HEK293 (cell line): ENCODE measurements at regions not wholly inside any gene's neighbourhood (a gene's known extent, or its start where the extent isn't known, plus 50 kb on each side); places are given as distances from the start of the nearest gene placed in this dataset.

Experiments
- CTCF ChIA-PET: fragments of 350-600 bp; formaldehyde crosslinking; extraction: SDS; loops from one replicate; lab custom pipeline; 2021; ENCODE audit warnings: antibody characterized with exemption; lab: Yijun Ruan, JAX
- POLR2A ChIA-PET: fragments of 300-600 bp; formaldehyde crosslinking; extraction: SDS; loops from one replicate; lab custom pipeline; 2020; ENCODE audit warnings: antibody characterized with exemption, inconsistent platforms; lab: Yijun Ruan, JAX
- H3K27ac ChIP-seq: fragments of 200-500 bp; sonication (Bioruptor generic); 2 replicates; pipeline ENCODE4 v1.5.1; 2014; ENCODE audit warnings: low read depth, low read length, control low read depth, inconsistent platforms; ENCODE audit errors: extremely low read depth
- H3K36me3 ChIP-seq, 2 experiments: fragments of 200-500 bp in 1 of 2; sonication (Bioruptor generic) in 1 of 2; 1 replicate in 1 of 2; 2 replicates in 1 of 2; pipeline ENCODE4 v1.5.1; 2014 to 2017; ENCODE audit warnings: inconsistent platforms in 2 of 2, low read length in 2 of 2; ENCODE audit not compliant: control insufficient read depth in 2 of 2, insufficient read depth in 1 of 2
- H3K4me1 ChIP-seq: fragments of 200-500 bp; sonication (Bioruptor generic); 2 replicates; pipeline ENCODE4 v1.5.1; 2014; ENCODE audit warnings: mild to moderate bottlenecking, low read length, inconsistent platforms; ENCODE audit not compliant: control insufficient read depth, insufficient read depth
- H3K4me3 ChIP-seq: 2 replicates; pipeline ENCODE4 v1.5.1; 2011; ENCODE audit warnings: low read depth, mild to moderate bottlenecking, control low read depth, low read length, moderate library complexity
- H3K9me3 ChIP-seq: fragments of 200-500 bp; sonication (Bioruptor generic); 2 replicates; pipeline ENCODE4 v1.5.1; 2014; ENCODE audit warnings: low read depth, low read length, inconsistent platforms; ENCODE audit not compliant: control insufficient read depth, insufficient read depth
- OVOL3 ChIP-seq: fragments of 450-650 bp; formaldehyde crosslinking; IDR thresholded peaks from 2 replicates; pipeline ENCODE4 v1.5.1; 2016; ENCODE audit warnings: missing biosample characterization, missing genetic modification characterization
- REPIN1 ChIP-seq: fragments of 450-650 bp; formaldehyde crosslinking; IDR thresholded peaks from 2 replicates; pipeline ENCODE4 v1.5.1; 2017; ENCODE audit warnings: missing biosample characterization, missing genetic modification characterization, low read depth
- SETDB1 ChIP-seq: IDR thresholded peaks from one replicate; pipeline ENCODE4 v1.6.1; 2017; ENCODE audit warnings: mild to moderate bottlenecking, low read length, moderate library complexity, mixed read lengths; ENCODE audit not compliant: insufficient read length
- TRIM28 ChIP-seq: IDR thresholded peaks from 2 replicates; pipeline ENCODE4 v1.6.1; 2011; ENCODE audit warnings: low read length, control low read depth, borderline replicate concordance
- ZBTB48 ChIP-seq: fragments of 450-650 bp; formaldehyde crosslinking; IDR thresholded peaks from 2 replicates; pipeline ENCODE4 v1.5.1; 2016; ENCODE audit warnings: missing biosample characterization, missing genetic modification characterization
- ZFHX2 ChIP-seq: fragments of 450-650 bp; formaldehyde crosslinking; conservative IDR thresholded peaks from 2 replicates; pipeline ENCODE4 v1.5.1; 2016; ENCODE audit warnings: missing biosample characterization, missing genetic modification characterization
- ZFP3 ChIP-seq: fragments of 450-650 bp; formaldehyde crosslinking; IDR thresholded peaks from 2 replicates; pipeline ENCODE4 v1.5.1; 2016; ENCODE audit warnings: low read depth, missing biosample characterization, missing genetic modification characterization
- ZNF146 ChIP-seq: fragments of 450-650 bp; formaldehyde crosslinking; IDR thresholded peaks from 2 replicates; pipeline ENCODE4 v1.5.1; 2016; ENCODE audit warnings: missing biosample characterization, missing genetic modification characterization
- ZNF155 ChIP-seq: fragments of 450-650 bp; formaldehyde crosslinking; IDR thresholded peaks from 2 replicates; pipeline ENCODE4 v1.5.1; 2016; ENCODE audit warnings: missing biosample characterization, missing genetic modification characterization
- ZNF16 ChIP-seq: fragments of 450-650 bp; formaldehyde crosslinking; IDR thresholded peaks from 2 replicates; pipeline ENCODE4 v1.5.1; 2016; ENCODE audit warnings: low read depth, missing biosample characterization, missing genetic modification characterization
- ZNF311 ChIP-seq: fragments of 450-650 bp; formaldehyde crosslinking; IDR thresholded peaks from 2 replicates; pipeline ENCODE4 v1.5.1; 2017; ENCODE audit warnings: missing biosample characterization, missing genetic modification characterization, borderline replicate concordance
- ZNF391 ChIP-seq: fragments of 450-650 bp; formaldehyde crosslinking; IDR thresholded peaks from 2 replicates; pipeline ENCODE4 v1.5.1; 2016; ENCODE audit warnings: low read depth, missing biosample characterization, missing genetic modification characterization, borderline replicate concordance
- ZNF548 ChIP-seq: fragments of 450-650 bp; formaldehyde crosslinking; IDR thresholded peaks from 2 replicates; pipeline ENCODE4 v1.5.1; 2016; ENCODE audit warnings: missing biosample characterization, missing genetic modification characterization
- ZNF600 ChIP-seq: fragments of 450-650 bp; formaldehyde crosslinking; IDR thresholded peaks from 2 replicates; pipeline ENCODE4 v1.5.1; 2016; ENCODE audit warnings: missing biosample characterization, missing genetic modification characterization
- ZNF623 ChIP-seq: fragments of 450-650 bp; formaldehyde crosslinking; IDR thresholded peaks from 2 replicates; pipeline ENCODE4 v1.5.1; 2016; ENCODE audit warnings: missing biosample characterization, missing genetic modification characterization
- ZNF701 ChIP-seq: fragments of 450-650 bp; formaldehyde crosslinking; IDR thresholded peaks from 2 replicates; pipeline ENCODE4 v1.5.1; 2016; ENCODE audit warnings: missing biosample characterization, missing genetic modification characterization
- ZNF776 ChIP-seq: fragments of 450-650 bp; formaldehyde crosslinking; IDR thresholded peaks from 2 replicates; pipeline ENCODE4 v1.5.0; 2017; ENCODE audit warnings: missing biosample characterization, missing genetic modification characterization, borderline replicate concordance
- TF ChIP-seq, protein P1 (sequence below): fragments of 450-650 bp; formaldehyde crosslinking; IDR thresholded peaks from 2 replicates; pipeline ENCODE4 v1.5.1; 2016; ENCODE audit warnings: missing biosample characterization, missing genetic modification characterization
- TF ChIP-seq, protein P2 (sequence below): fragments of 450-650 bp; formaldehyde crosslinking; IDR thresholded peaks from 2 replicates; pipeline ENCODE4 v1.5.1; 2017; ENCODE audit warnings: missing biosample characterization, mild to moderate bottlenecking, missing genetic modification characterization, moderate library complexity
- TF ChIP-seq, protein P3 (sequence below): fragments of 450-650 bp; formaldehyde crosslinking; optimal IDR thresholded peaks from 2 replicates; pipeline ENCODE3; 2016; ENCODE audit warnings: missing biosample characterization, mild to moderate bottlenecking, missing genetic modification characterization

DNA sequence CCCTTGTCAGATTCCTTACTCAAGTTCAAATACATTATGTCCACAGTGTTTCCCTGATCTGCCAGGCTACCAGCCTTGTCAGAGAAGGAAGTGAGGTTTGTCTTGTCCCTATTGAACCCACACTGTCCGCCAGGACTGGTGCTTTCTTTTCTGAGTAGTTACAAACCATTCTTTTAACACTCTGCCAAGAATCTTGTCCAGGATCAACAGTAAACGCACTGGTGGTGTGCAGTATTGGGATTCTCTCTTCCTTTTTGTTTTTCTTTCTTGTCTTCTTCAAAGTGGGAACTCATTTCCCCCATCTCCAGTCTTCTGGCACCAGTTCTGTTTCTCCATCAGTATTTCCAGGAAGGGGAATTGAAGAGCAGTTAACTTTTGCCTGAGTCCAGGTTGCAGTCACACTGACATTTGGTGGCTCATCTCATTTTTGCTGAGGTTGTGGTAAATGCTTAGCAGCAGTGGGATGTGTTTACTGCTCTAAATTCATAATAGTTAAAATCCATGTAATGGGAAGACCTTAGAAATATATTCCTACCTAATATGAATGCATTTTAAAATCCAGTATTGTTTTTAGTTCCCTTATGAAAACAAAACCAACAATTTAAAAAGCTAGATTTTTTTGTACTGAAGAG, 295.3 kb downstream of the PRL start:
- Histone ChIP-seq H3K4me1 (peaks cover 23% of the 10 kb centered on the region), H3K9me3 (no peaks in the 10 kb centered on the region), H3K36me3 (no peaks in the 10 kb centered on the region), H3K4me3 (no peak overlapping the region), H3K27ac (no peak overlapping the region)
- ChIA-PET CTCF (interaction anchor here (0.6 kb wide), 1 partner anchor 24 kb away, joined by 4 read pairs; no protein-coding TSS in a partner anchor), POLR2A (interaction anchor here (0.8 to 3.2 kb wide), 2 partner anchors 55 to 407 kb away, joined by 3 to 27 read pairs; partner anchors contain the start of gene SOX4)
- no peak for TF ChIP-seq ZFP3
- no peak for TF ChIP-seq ZNF146 (tag by site-specific recombination)
- TF ChIP-seq ZNF311: no peak
- TF ChIP-seq ZNF600 (tag by site-specific recombination): no peak
- TF ChIP-seq, protein P1, sequence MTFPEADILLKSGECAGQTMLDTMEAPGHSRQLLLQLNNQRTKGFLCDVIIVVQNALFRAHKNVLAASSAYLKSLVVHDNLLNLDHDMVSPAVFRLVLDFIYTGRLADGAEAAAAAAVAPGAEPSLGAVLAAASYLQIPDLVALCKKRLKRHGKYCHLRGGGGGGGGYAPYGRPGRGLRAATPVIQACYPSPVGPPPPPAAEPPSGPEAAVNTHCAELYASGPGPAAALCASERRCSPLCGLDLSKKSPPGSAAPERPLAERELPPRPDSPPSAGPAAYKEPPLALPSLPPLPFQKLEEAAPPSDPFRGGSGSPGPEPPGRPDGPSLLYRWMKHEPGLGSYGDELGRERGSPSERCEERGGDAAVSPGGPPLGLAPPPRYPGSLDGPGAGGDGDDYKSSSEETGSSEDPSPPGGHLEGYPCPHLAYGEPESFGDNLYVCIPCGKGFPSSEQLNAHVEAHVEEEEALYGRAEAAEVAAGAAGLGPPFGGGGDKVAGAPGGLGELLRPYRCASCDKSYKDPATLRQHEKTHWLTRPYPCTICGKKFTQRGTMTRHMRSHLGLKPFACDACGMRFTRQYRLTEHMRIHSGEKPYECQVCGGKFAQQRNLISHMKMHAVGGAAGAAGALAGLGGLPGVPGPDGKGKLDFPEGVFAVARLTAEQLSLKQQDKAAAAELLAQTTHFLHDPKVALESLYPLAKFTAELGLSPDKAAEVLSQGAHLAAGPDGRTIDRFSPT: no peak
- TF ChIP-seq TRIM28: no peak

DNA sequence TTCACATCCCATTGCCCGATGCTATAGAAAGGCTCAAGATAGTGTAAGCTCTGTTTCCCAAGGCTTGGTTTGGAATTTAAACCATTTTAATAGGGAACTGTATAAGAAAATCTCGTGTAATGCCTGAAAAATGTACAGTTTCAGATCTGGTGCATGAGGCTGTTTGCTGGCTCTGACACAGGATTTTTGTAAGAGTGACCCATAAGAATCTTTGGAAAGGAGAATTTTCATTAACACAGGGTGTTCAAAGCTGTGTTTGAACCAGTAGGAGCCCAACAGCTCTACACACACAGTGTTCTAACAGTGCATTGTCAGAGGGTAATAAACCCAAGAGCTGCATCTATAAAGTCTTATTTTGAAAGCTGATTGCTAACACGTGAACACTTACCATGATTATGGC, 293.5 kb downstream of the PRL start:
- H3K27ac ChIP-seq: no peak overlapping the region
- no peaks in the 10 kb centered on the region for H3K9me3 ChIP-seq
- peaks cover 12% of the 10 kb centered on the region for H3K4me1 ChIP-seq
- ChIA-PET CTCF (no interaction called here), POLR2A (no interaction called here)
- no peak for TF ChIP-seq ZNF155 (tag by site-specific recombination)
- TF ChIP-seq, protein P2, sequence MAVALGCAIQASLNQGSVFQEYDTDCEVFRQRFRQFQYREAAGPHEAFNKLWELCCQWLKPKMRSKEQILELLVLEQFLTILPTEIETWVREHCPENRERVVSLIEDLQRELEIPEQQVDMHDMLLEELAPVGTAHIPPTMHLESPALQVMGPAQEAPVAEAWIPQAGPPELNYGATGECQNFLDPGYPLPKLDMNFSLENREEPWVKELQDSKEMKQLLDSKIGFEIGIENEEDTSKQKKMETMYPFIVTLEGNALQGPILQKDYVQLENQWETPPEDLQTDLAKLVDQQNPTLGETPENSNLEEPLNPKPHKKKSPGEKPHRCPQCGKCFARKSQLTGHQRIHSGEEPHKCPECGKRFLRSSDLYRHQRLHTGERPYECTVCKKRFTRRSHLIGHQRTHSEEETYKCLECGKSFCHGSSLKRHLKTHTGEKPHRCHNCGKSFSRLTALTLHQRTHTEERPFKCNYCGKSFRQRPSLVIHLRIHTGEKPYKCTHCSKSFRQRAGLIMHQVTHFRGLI (tag by site-specific recombination): peak; percentile 56; the same call in 1 of the 2 replicates
- H3K36me3 ChIP-seq: no peaks in the 10 kb centered on the region
- no peak overlapping the region for H3K4me3 ChIP-seq

DNA sequence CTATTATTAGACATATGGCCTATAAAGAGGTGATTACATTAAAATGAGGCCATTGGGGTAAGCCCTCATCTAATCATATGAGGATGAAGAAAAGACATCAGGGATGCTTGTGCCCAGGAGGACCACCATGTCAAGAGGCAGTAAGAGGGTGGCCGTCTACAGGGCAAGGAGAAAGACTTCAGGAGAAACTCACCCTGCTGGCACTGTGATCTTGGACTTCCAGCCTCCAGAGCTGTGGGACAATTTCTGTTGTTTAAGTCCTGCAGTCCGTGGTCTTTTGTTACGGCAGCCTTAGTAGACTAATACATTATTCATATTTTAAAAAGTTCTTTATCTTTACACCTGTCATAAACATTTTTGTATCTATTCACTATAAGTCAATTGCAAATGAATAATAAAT, 290.0 kb downstream of the PRL start:
- H3K27ac ChIP-seq: no peak overlapping the region
- H3K4me1 ChIP-seq: peaks cover 13% of the 10 kb centered on the region
- H3K36me3 ChIP-seq: no peaks in the 10 kb centered on the region
- TF ChIP-seq ZNF701 (tag by site-specific recombination): no peak
- TF ChIP-seq ZNF548 (tag by site-specific recombination): peak; percentile 96
- TF ChIP-seq, all 188 proteins: peak for 1
- Histone ChIP-seq H3K4me3 (no peak overlapping the region), H3K9me3 (no peaks in the 10 kb centered on the region)
- ChIA-PET POLR2A (interaction anchor here (3.7 kb wide), 1 partner anchor 413 kb away, joined by 17 read pairs; the partner anchor contains the start of gene SOX4), CTCF (interaction anchor here (0.6 to 1.1 kb wide), 3 partner anchors 10 to 284 kb away, joined by 3 read pairs; no protein-coding TSS in a partner anchor)

DNA sequence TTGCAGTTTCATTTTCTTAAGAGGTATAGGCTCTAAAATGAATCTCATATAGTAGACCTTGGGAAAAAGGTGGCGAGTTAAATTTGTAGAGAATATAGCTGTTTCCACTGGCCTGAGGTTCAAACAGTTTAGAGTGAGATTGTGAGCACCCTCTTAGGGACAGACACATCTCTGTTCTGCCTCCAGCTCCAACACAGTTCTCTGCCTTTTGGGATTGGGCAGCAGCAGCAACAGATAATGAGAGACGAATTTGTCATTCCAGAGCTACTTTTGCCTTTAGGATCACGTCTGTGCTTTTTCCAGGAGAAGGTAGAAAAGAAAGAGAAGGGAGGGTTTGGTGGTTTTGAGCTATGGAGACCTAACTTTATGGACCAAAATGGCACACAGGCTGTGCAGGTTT, 289.4 kb downstream of the PRL start:
- Histone ChIP-seq H3K36me3 (no peaks in the 10 kb centered on the region), H3K27ac (no peak overlapping the region), H3K4me1 (peaks cover 13% of the 10 kb centered on the region), H3K9me3 (no peaks in the 10 kb centered on the region), H3K4me3 (no peak overlapping the region)
- TF ChIP-seq ZNF623 (tag by site-specific recombination) (no peak), ZNF776 (tag by site-specific recombination) (no peak), ZBTB48 (tag by site-specific recombination) (no peak), REPIN1 (tag by site-specific recombination) (no peak), ZNF16 (no peak), OVOL3 (no peak), ZNF391 (tag by site-specific recombination) (no peak), SETDB1 (no peak), ZFHX2 (tag by site-specific recombination) (no peak)
- TF ChIP-seq, protein P3, sequence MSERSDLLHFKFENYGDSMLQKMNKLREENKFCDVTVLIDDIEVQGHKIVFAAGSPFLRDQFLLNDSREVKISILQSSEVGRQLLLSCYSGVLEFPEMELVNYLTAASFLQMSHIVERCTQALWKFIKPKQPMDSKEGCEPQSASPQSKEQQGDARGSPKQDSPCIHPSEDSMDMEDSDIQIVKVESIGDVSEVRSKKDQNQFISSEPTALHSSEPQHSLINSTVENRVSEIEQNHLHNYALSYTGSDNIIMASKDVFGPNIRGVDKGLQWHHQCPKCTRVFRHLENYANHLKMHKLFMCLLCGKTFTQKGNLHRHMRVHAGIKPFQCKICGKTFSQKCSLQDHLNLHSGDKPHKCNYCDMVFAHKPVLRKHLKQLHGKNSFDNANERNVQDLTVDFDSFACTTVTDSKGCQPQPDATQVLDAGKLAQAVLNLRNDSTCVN (tag by site-specific recombination): no peak
- TF ChIP-seq, protein P1: no peak
- CTCF ChIA-PET: interaction anchor here (0.6 to 1.1 kb wide), 4 partner anchors 10 to 541 kb away, joined by 3 read pairs; no protein-coding TSS in a partner anchor
- POLR2A ChIA-PET: interaction anchor here (3.7 kb wide), 1 partner anchor 413 kb away, joined by 17 read pairs; the partner anchor contains the start of gene SOX4
